CD14-positive monocyte (primary cell): ENCODE measurements at regions not wholly inside any gene's neighbourhood (a gene's known extent, or its start where the extent isn't known, plus 50 kb on each side); places are given as distances from the start of the nearest gene placed in this dataset.

Experiments used
- DNase-seq, 3 donors: peaks; one replicate each; pipeline ENCODE4 v3.0.0-alpha.2; 2011 to 2022
- H2AFZ ChIP-seq: 2 replicates; pipeline ENCODE4 v1.6.0; 2012; ENCODE audit warnings: mild to moderate bottlenecking, low read depth, low read length, inconsistent platforms; ENCODE audit not compliant: insufficient read depth, poor library complexity, severe bottlenecking
- H3K27ac ChIP-seq, 2 donors: 1 replicate in 1 of 2; 2 replicates in 1 of 2; pipeline ENCODE4 v1.5.1; 2012 to 2013; ENCODE audit warnings: low read length in 2 of 2, control low read depth in 1 of 2, inconsistent platforms in 1 of 2, low read depth in 1 of 2, mild to moderate bottlenecking in 1 of 2
- H3K27me3 ChIP-seq, 2 donors: one replicate each; pipeline versions ENCODE4 v1.6.0 to v1.6.1; 2011 to 2013; ENCODE audit warnings: low read length in 2 of 2; ENCODE audit not compliant: control insufficient read depth in 2 of 2, insufficient read depth in 2 of 2
- H3K36me3 ChIP-seq, 2 donors: replicated peaks in 1 of 2; 1 replicate in 1 of 2; 2 replicates in 1 of 2; pipeline versions ENCODE4 v1.5.1 to v1.6.1; 2012 to 2013; ENCODE audit warnings: low read length in 2 of 2, control low read depth in 1 of 2, inconsistent platforms in 1 of 2, mild to moderate bottlenecking in 1 of 2; ENCODE audit not compliant: insufficient read depth in 2 of 2, control insufficient read depth in 1 of 2
- H3K4me1 ChIP-seq, 2 donors: 1 replicate in 1 of 2; 2 replicates in 1 of 2; pipeline versions ENCODE4 v1.5.1 to v1.6.1; 2012 to 2013; ENCODE audit warnings: low read length in 2 of 2, control low read depth in 1 of 2, inconsistent platforms in 1 of 2, mild to moderate bottlenecking in 1 of 2, moderate library complexity in 1 of 2; ENCODE audit not compliant: insufficient read depth in 2 of 2, control insufficient read depth in 1 of 2
- H3K4me2 ChIP-seq: replicated peaks from 2 replicates; pipeline ENCODE3; 2012; ENCODE audit warnings: low read length, moderate library complexity, mild to moderate bottlenecking; ENCODE audit not compliant: poor library complexity, severe bottlenecking; ENCODE audit errors: extremely low read depth
- H3K4me3 ChIP-seq, 3 experiments: fragments of 200-600 bp in 1 of 3; sonication (generic) in 1 of 3; replicated peaks in 1 of 3; 1 replicate in 2 of 3; 2 replicates in 1 of 3; pipeline ENCODE4 v1.5.1; 2011 to 2013; ENCODE audit warnings: low read length in 3 of 3, mild to moderate bottlenecking in 3 of 3, control low read depth in 2 of 3, low read depth in 2 of 3, inconsistent platforms in 1 of 3, moderate library complexity in 1 of 3
- H3K79me2 ChIP-seq: 2 replicates; pipeline ENCODE4 v1.6.0; 2012; ENCODE audit warnings: mild to moderate bottlenecking, control low read depth, inconsistent platforms, low read length, moderate library complexity; ENCODE audit not compliant: insufficient read depth
- H3K9ac ChIP-seq: 2 replicates; pipeline ENCODE4 v1.6.0; 2017; ENCODE audit warnings: low read length, mild to moderate bottlenecking; ENCODE audit not compliant: insufficient read depth, poor library complexity, severe bottlenecking
- H3K9me3 ChIP-seq, 2 donors: replicated peaks in 1 of 2; 1 replicate in 1 of 2; 2 replicates in 1 of 2; pipeline versions ENCODE4 v1.5.1 to v1.6.1; 2012 to 2013; ENCODE audit warnings: low read length in 2 of 2, control low read depth in 1 of 2; ENCODE audit not compliant: control insufficient read depth in 1 of 2, insufficient read depth in 1 of 2
- H4K20me1 ChIP-seq: 2 replicates; pipeline ENCODE4 v1.6.0; 2012; ENCODE audit warnings: mild to moderate bottlenecking, low read length, control low read depth, moderate library complexity; ENCODE audit not compliant: insufficient read depth
- H3K27ac Mint-ChIP-seq, 7 donors: one replicate each; pipeline ENCODE4 v1.8.0; 2020; ENCODE audit warnings: mild to moderate bottlenecking in 7 of 7, mixed read lengths in 7 of 7, moderate library complexity in 6 of 7, inconsistent platforms in 2 of 7
- H3K27me3 Mint-ChIP-seq, 3 donors: one replicate each; pipeline ENCODE4 v1.8.0; 2021 to 2022; ENCODE audit warnings: low read depth in 3 of 3, mild to moderate bottlenecking in 3 of 3, mixed read lengths in 3 of 3, moderate library complexity in 3 of 3, inconsistent platforms in 1 of 3
- H3K36me3 Mint-ChIP-seq, 2 donors: one replicate each; pipeline ENCODE4 v1.8.0; 2020; ENCODE audit warnings: mixed read lengths in 2 of 2, inconsistent platforms in 1 of 2, mild to moderate bottlenecking in 1 of 2
- H3K4me1 Mint-ChIP-seq: one replicate; pipeline ENCODE4 v1.8.0; 2020; ENCODE audit warnings: mild to moderate bottlenecking, mixed read lengths
- H3K4me3 Mint-ChIP-seq, 2 donors: one replicate each; pipeline ENCODE4 v1.8.0; 2020; ENCODE audit warnings: mild to moderate bottlenecking in 2 of 2, mixed read lengths in 2 of 2, moderate library complexity in 1 of 2
- H3K9me3 Mint-ChIP-seq, 7 donors: one replicate each; pipeline ENCODE4 v1.8.0; 2020 to 2022; ENCODE audit warnings: mixed read lengths in 7 of 7, mild to moderate bottlenecking in 6 of 7, moderate library complexity in 6 of 7, inconsistent platforms in 2 of 7
- CTCF ChIP-seq: fragments of 200-600 bp; IDR thresholded peaks from one replicate; pipeline ENCODE4 v1.8.0; 2022; ENCODE audit warnings: antibody characterized with exemption, mild to moderate bottlenecking
- WGBS: methylation state at CpG from one replicate; pipeline ENCODE4 v1.1.5; 2013; ENCODE audit warnings: missing lambda C conversion rate; ENCODE audit not compliant: insufficient coverage; 5-methylcytosine and 5-hydroxymethylcytosine counted together
- intact Hi-C, 2 donors: fragments of 100-400 bp; cut with micrococcal nuclease; formaldehyde crosslinking; loops; one replicate each; pipeline versions ENCODE4 v1.15.0 to v1.15.1; 2023

GRCh38 chr2:146041274-146041910, 1521.5 kb upstream of the ZEB2 start:
- Histone ChIP-seq H3K4me3 (no peak overlapping the region), H3K27me3 (no peaks in the 10 kb centered on the region), H3K27ac (no peak overlapping the region), H3K9me3 (no peaks in the 10 kb centered on the region), H3K4me1 (no peaks in the 10 kb centered on the region), H3K9ac (no peak overlapping the region), H3K36me3 (no peaks in the 10 kb centered on the region), H4K20me1 (no peaks in the 10 kb centered on the region), H3K4me2 (no peak overlapping the region), H3K79me2 (no peaks in the 10 kb centered on the region), H2AFZ (no peak overlapping the region)
- no peaks in the 10 kb centered on the region for H3K4me1 Mint-ChIP-seq
- H3K27me3 Mint-ChIP-seq, result no peaks in the 10 kb centered on the region
- DNase-seq, result no peak
- no peak for TF ChIP-seq CTCF
- no peaks in the 10 kb centered on the region for H3K36me3 Mint-ChIP-seq
- intact Hi-C loops, result no loop called here
- H3K4me3 Mint-ChIP-seq, result no peak overlapping the region
- H3K27ac Mint-ChIP-seq, result no peak overlapping the region
- no CpG with 5 or more reads among the region's 8 CpGs for WGBS
- peaks cover 0 to 4% (median 0%) of the 10 kb centered on the region in 7 donors for H3K9me3 Mint-ChIP-seq

GRCh38 chr2:146040051-146040450, 1520.1 kb upstream of the ZEB2 start:
- WGBS, result 100% methylated on average over 1 of the region's 3 CpGs
- Mint-ChIP-seq H3K27me3 (no peaks in the 10 kb centered on the region), H3K36me3 (no peaks in the 10 kb centered on the region), H3K4me3 (no peak overlapping the region), H3K9me3 (peaks cover 0 to 3% (median 0%) of the 10 kb centered on the region in 7 donors), H3K27ac (no peak overlapping the region), H3K4me1 (no peaks in the 10 kb centered on the region)
- H3K9me3 ChIP-seq, result no peaks in the 10 kb centered on the region
- H2AFZ ChIP-seq, result no peak overlapping the region
- intact Hi-C loops, result no loop called here
- H3K27me3 ChIP-seq, result no peaks in the 10 kb centered on the region
- no peak for TF ChIP-seq CTCF
- no peak overlapping the region for H3K27ac ChIP-seq
- DNase-seq, result no peak
- no peaks in the 10 kb centered on the region for H3K36me3 ChIP-seq
- no peak overlapping the region for H3K4me3 ChIP-seq
- H3K4me1 ChIP-seq, result no peaks in the 10 kb centered on the region
- H4K20me1 ChIP-seq, result no peaks in the 10 kb centered on the region
- H3K4me2 ChIP-seq, result no peak overlapping the region
- H3K79me2 ChIP-seq, result no peaks in the 10 kb centered on the region
- H3K9ac ChIP-seq, result no peak overlapping the region
